Liver (tissue), 8 donors: ENCODE measurements at regions not wholly inside any gene's neighbourhood (a gene's known extent, or its start where the extent isn't known, plus 50 kb on each side); places are given as distances from the start of the nearest gene placed in this dataset.

Experiments used
- DNase-seq: peaks from one replicate; pipeline ENCODE4 v3.0.0-alpha.2; 2017; ENCODE audit warnings: low spot score
- H3K27ac ChIP-seq, 2 donors: one replicate each; pipeline ENCODE4 v1.7.0; 2013; ENCODE audit warnings: inconsistent platforms in 2 of 2, low read length in 2 of 2, control low read depth in 1 of 2, low read depth in 1 of 2, mild to moderate bottlenecking in 1 of 2
- H3K27me3 ChIP-seq, 4 donors: one replicate each; pipeline versions ENCODE4 v1.6.1 to v1.7.0; 2013; ENCODE audit warnings: low read length in 3 of 4, inconsistent platforms in 1 of 4, mild to moderate bottlenecking in 1 of 4, moderate library complexity in 1 of 4; ENCODE audit not compliant: control insufficient read depth in 4 of 4, insufficient read depth in 4 of 4
- H3K36me3 ChIP-seq, 4 donors: one replicate each; pipeline versions ENCODE4 v1.6.1 to v1.7.0; 2013; ENCODE audit warnings: low read length in 3 of 4, mild to moderate bottlenecking in 3 of 4, low read depth in 1 of 4, moderate library complexity in 1 of 4; ENCODE audit not compliant: control insufficient read depth in 4 of 4, insufficient read depth in 3 of 4
- H3K4me1 ChIP-seq, 4 donors: one replicate each; pipeline versions ENCODE4 v1.6.1 to v1.7.0; 2013; ENCODE audit warnings: low read length in 3 of 4, mild to moderate bottlenecking in 3 of 4, moderate library complexity in 1 of 4; ENCODE audit not compliant: control insufficient read depth in 4 of 4, insufficient read depth in 4 of 4
- H3K4me3 ChIP-seq, 3 donors: one replicate each; pipeline versions ENCODE4 v1.6.1 to v1.7.0; 2013; ENCODE audit warnings: low read length in 3 of 3, control low read depth in 1 of 3, low read depth in 1 of 3, mild to moderate bottlenecking in 1 of 3
- H3K9ac ChIP-seq, 2 donors: one replicate each; pipeline ENCODE4 v1.7.0; 2013; ENCODE audit warnings: low read length in 2 of 2, mild to moderate bottlenecking in 2 of 2, moderate library complexity in 2 of 2, control low read depth in 1 of 2, low read depth in 1 of 2
- H3K9me3 ChIP-seq, 4 donors: one replicate each; pipeline versions ENCODE4 v1.6.1 to v1.7.0; 2013; ENCODE audit warnings: low read length in 3 of 4; ENCODE audit not compliant: control insufficient read depth in 4 of 4
- EGR1 ChIP-seq, 2 donors: IDR thresholded peaks; 2 replicates each; pipeline ENCODE4 v1.6.1; 2016 to 2018; ENCODE audit warnings: antibody characterized with exemption in 2 of 2, low read depth in 2 of 2
- FOXA1 ChIP-seq: IDR thresholded peaks from 2 replicates; pipeline ENCODE4 v1.6.1; 2016; ENCODE audit warnings: antibody characterized with exemption
- FOXA2 ChIP-seq: IDR thresholded peaks from 2 replicates; pipeline ENCODE4 v1.6.1; 2016; ENCODE audit warnings: antibody characterized with exemption
- GABPA ChIP-seq, 2 donors: IDR thresholded peaks in 1 of 2; conservative IDR thresholded peaks in 1 of 2; 2 replicates each; pipeline ENCODE4 v1.6.1; 2016; ENCODE audit warnings: antibody characterized with exemption in 2 of 2, mild to moderate bottlenecking in 1 of 2, moderate library complexity in 1 of 2
- HNF4A ChIP-seq, 2 donors: conservative IDR thresholded peaks; 2 replicates each; pipeline ENCODE4 v1.6.1; 2016; ENCODE audit warnings: antibody characterized with exemption in 2 of 2, mild to moderate bottlenecking in 2 of 2
- HNF4G ChIP-seq: IDR thresholded peaks from 2 replicates; pipeline ENCODE4 v1.6.1; 2016; ENCODE audit warnings: antibody characterized with exemption
- JUND ChIP-seq, 2 donors: IDR thresholded peaks; 2 replicates each; pipeline ENCODE4 v1.6.1; 2016; ENCODE audit warnings: antibody characterized with exemption in 2 of 2
- NR2F2 ChIP-seq: IDR thresholded peaks from 2 replicates; pipeline ENCODE4 v1.6.1; 2016; ENCODE audit warnings: antibody characterized with exemption
- RAD21 ChIP-seq, 2 donors: IDR thresholded peaks; 2 replicates each; pipeline ENCODE4 v1.6.1; 2016; ENCODE audit warnings: antibody characterized with exemption in 2 of 2, mild to moderate bottlenecking in 2 of 2
- RXRA ChIP-seq, 2 donors: IDR thresholded peaks; 2 replicates each; pipeline ENCODE4 v1.6.1; 2017 to 2018; ENCODE audit warnings: antibody characterized with exemption in 2 of 2, mild to moderate bottlenecking in 1 of 2
- SP1 ChIP-seq: IDR thresholded peaks from 2 replicates; pipeline ENCODE4 v1.6.1; 2018; ENCODE audit warnings: antibody characterized with exemption, mild to moderate bottlenecking
- TAF1 ChIP-seq: conservative IDR thresholded peaks from 2 replicates; pipeline ENCODE4 v1.6.1; 2016; ENCODE audit warnings: antibody characterized with exemption, mild to moderate bottlenecking
- YY1 ChIP-seq: IDR thresholded peaks from 2 replicates; pipeline ENCODE4 v1.6.1; 2016; ENCODE audit warnings: antibody characterized with exemption, mild to moderate bottlenecking
- WGBS: extraction: QIAGEN DNeasy Blood & Tissue Kit; methylation state at CpG from one replicate; pipeline ENCODE4 v1.1.7; 2013; 5-methylcytosine and 5-hydroxymethylcytosine counted together
- TF ChIP-seq, protein P1 (sequence below): fragments of 150-350 bp; IDR thresholded peaks from 2 replicates; pipeline ENCODE4 v1.5.1; 2017; ENCODE audit warnings: improper control_type of control experiment, low read depth, low read length; ENCODE audit not compliant: missing input control
- TF ChIP-seq, protein P2 (sequence below): IDR thresholded peaks from 2 replicates; pipeline ENCODE4 v1.6.1; 2016; ENCODE audit warnings: antibody characterized with exemption
- TF ChIP-seq, protein P3 (sequence below): IDR thresholded peaks from 2 replicates; pipeline ENCODE4 v1.6.1; 2016; ENCODE audit warnings: antibody characterized with exemption
- TF ChIP-seq, protein P4 (sequence below): IDR thresholded peaks from 2 replicates; pipeline ENCODE4 v1.6.1; 2016; ENCODE audit warnings: antibody characterized with exemption
- donor health status: healthy.
- donor health status: healthy.
- donor health status: healthy.
- donor health status: healthy.
- donor health status: healthy.

DNA sequence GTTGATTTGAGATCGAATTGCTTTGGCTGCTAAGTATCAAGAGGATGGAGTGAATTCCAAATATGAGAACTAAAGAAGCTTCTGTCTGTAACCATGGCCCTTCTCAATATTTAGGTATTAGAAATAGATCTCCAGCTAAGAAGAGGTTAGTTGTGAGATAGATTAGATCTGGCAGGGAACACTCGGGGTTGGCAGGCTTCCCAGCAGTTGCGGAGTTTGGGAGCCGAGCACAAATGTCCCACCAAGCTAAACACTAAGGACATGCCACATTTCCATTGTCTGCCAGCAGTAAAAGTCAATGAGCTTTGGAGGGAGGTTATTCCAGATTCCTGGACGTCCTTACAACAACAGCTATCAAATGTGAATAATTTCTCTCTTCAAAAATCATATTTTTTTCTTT is 85.8 kb downstream of the TAF11L14 start:
- H3K9ac ChIP-seq: no peak overlapping the region
- H3K9me3 ChIP-seq: peaks cover 0 to 2% (median 0%) of the 10 kb centered on the region in 4 donors
- H3K36me3 ChIP-seq: no peaks in the 10 kb centered on the region
- no peak overlapping the region for H3K27ac ChIP-seq
- WGBS: 58% methylated on average over 5 of the region's 5 CpGs
- H3K27me3 ChIP-seq: no peaks in the 10 kb centered on the region
- no peaks in the 10 kb centered on the region for H3K4me1 ChIP-seq
- H3K4me3 ChIP-seq: no peak overlapping the region
- no peak for DNase-seq
- TF ChIP-seq RAD21 (IDR thresholded peaks at IDR 0.05) (no peak), NR2F2 (no peak), HNF4G (no peak), YY1 (no peak), HNF4A (conservative IDR thresholded peaks at IDR 0.05) (no peak)

DNA sequence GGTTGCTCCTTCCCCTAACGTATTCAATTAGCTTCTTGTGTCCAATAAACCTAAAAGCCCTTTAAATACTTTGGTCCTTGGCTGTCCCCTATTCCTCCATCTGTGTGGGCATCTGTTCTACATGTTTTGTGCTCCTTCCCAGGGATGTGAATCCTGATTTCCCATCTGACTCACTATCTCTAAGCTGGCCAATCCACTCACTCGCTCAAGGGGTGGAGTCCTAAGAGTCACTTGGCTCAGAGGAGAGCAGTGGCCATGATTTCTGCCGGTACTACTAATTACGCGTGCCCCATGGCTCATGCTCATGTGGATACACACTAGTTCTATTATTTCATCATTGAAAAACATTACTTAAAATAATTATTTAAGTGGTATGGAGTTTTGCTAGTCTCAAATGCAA is 89.6 kb downstream of the TAF11L14 start:
- Histone ChIP-seq H3K9me3 (no peaks in the 10 kb centered on the region), H3K27me3 (peaks cover 0 to 3% (median 0%) of the 10 kb centered on the region in 4 donors), H3K4me3 (no peak overlapping the region), H3K27ac (no peak overlapping the region), H3K4me1 (no peaks in the 10 kb centered on the region), H3K36me3 (no peaks in the 10 kb centered on the region), H3K9ac (no peak overlapping the region)
- TF ChIP-seq, protein P1, sequence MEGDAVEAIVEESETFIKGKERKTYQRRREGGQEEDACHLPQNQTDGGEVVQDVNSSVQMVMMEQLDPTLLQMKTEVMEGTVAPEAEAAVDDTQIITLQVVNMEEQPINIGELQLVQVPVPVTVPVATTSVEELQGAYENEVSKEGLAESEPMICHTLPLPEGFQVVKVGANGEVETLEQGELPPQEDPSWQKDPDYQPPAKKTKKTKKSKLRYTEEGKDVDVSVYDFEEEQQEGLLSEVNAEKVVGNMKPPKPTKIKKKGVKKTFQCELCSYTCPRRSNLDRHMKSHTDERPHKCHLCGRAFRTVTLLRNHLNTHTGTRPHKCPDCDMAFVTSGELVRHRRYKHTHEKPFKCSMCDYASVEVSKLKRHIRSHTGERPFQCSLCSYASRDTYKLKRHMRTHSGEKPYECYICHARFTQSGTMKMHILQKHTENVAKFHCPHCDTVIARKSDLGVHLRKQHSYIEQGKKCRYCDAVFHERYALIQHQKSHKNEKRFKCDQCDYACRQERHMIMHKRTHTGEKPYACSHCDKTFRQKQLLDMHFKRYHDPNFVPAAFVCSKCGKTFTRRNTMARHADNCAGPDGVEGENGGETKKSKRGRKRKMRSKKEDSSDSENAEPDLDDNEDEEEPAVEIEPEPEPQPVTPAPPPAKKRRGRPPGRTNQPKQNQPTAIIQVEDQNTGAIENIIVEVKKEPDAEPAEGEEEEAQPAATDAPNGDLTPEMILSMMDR: no peak
- TF ChIP-seq NR2F2 (no peak), RAD21 (IDR thresholded peaks at IDR 0.05) (no peak), FOXA1 (no peak), FOXA2 (no peak), EGR1 (IDR thresholded peaks at IDR 0.05; ENCODE audit: low read depth in 2 of 2) (no peak), HNF4G (no peak), GABPA (IDR thresholded peaks at IDR 0.05 in 1 of 2, conservative IDR thresholded peaks at IDR 0.05 in 1 of 2) (no peak), TAF1 (no peak), JUND (IDR thresholded peaks at IDR 0.05) (no peak)
- TF ChIP-seq, protein P2, sequence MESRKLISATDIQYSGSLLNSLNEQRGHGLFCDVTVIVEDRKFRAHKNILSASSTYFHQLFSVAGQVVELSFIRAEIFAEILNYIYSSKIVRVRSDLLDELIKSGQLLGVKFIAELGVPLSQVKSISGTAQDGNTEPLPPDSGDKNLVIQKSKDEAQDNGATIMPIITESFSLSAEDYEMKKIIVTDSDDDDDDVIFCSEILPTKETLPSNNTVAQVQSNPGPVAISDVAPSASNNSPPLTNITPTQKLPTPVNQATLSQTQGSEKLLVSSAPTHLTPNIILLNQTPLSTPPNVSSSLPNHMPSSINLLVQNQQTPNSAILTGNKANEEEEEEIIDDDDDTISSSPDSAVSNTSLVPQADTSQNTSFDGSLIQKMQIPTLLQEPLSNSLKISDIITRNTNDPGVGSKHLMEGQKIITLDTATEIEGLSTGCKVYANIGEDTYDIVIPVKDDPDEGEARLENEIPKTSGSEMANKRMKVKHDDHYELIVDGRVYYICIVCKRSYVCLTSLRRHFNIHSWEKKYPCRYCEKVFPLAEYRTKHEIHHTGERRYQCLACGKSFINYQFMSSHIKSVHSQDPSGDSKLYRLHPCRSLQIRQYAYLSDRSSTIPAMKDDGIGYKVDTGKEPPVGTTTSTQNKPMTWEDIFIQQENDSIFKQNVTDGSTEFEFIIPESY: no peak
- TF ChIP-seq, protein P3, sequence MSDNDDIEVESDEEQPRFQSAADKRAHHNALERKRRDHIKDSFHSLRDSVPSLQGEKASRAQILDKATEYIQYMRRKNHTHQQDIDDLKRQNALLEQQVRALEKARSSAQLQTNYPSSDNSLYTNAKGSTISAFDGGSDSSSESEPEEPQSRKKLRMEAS: no peak
- WGBS: 67% methylated on average over 5 of the region's 5 CpGs
- no peak for DNase-seq

DNA sequence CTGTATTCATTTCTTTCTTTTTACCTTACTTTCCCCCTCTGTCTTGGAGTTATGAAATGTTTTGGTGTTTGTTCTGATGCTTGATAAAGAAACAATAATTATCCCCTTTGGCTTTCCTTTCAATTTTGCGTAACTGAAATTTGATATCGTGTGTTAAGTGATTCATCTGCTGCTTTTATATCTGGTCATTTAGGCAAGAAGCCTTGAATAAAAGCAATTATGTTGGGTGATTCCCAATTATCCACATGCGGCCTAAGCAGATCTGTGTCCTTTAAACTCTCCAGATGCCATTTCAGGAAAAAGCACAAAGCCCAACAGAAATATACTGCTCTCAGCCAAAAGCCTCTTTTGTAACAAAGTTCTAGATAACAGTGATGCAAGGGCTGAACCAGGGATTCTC is 92.8 kb downstream of the TAF11L14 start:
- no peak overlapping the region for H3K9ac ChIP-seq
- H3K36me3 ChIP-seq: no peaks in the 10 kb centered on the region
- no peaks in the 10 kb centered on the region for H3K4me1 ChIP-seq
- H3K27me3 ChIP-seq: peaks cover 0 to 4% (median 0%) of the 10 kb centered on the region in 4 donors
- H3K9me3 ChIP-seq: no peaks in the 10 kb centered on the region
- 85% methylated on average over 3 of the region's 3 CpGs for WGBS
- no peak for DNase-seq
- no peak for TF ChIP-seq EGR1 (IDR thresholded peaks at IDR 0.05; ENCODE audit: low read depth in 2 of 2)
- TF ChIP-seq FOXA1: no peak
- TF ChIP-seq, protein P4, sequence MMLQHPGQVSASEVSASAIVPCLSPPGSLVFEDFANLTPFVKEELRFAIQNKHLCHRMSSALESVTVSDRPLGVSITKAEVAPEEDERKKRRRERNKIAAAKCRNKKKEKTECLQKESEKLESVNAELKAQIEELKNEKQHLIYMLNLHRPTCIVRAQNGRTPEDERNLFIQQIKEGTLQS: no peak
- TF ChIP-seq NR2F2: no peak
- no peak for TF ChIP-seq HNF4A (conservative IDR thresholded peaks at IDR 0.05)
- no peak for TF ChIP-seq HNF4G
- TF ChIP-seq TAF1: no peak
- no peak for TF ChIP-seq SP1
- TF ChIP-seq RXRA (IDR thresholded peaks at IDR 0.05): no peak
- no peak for TF ChIP-seq FOXA2
- no peak for TF ChIP-seq RAD21 (IDR thresholded peaks at IDR 0.05)
- no peak for TF ChIP-seq GABPA (IDR thresholded peaks at IDR 0.05 in 1 of 2, conservative IDR thresholded peaks at IDR 0.05 in 1 of 2)
- TF ChIP-seq JUND (IDR thresholded peaks at IDR 0.05): no peak
- H3K27ac ChIP-seq: no peak overlapping the region
- H3K4me3 ChIP-seq: no peak overlapping the region
